Sciatic nerve (tissue), 2 donors: ENCODE measurements at regions not wholly inside any gene's neighbourhood (a gene's known extent, or its start where the extent isn't known, plus 50 kb on each side); places are given as distances from the start of the nearest gene placed in this dataset.

Source experiments
- ATAC-seq: fragments of 200-7000 bp; cut with Tn5 transposase; one replicate; pipeline ENCODE4 v1.9.1; 2020; ENCODE audit warnings: mild to moderate bottlenecking, moderate library complexity
- DNase-seq: peaks from one replicate; pipeline ENCODE4 v3.0.0-alpha.2; 2020; ENCODE audit warnings: low spot score
- intact Hi-C: fragments of 100-400 bp; cut with DNase I; formaldehyde crosslinking; loops from one replicate; pipeline ENCODE4 v1.14.2; 2022
- donor health status: DM: no; HTN: no; CAD: no.
- donor health status: DM: no; HTN: no; CAD: no.

GRCh38 chr14:42872786-42873185, 1266.1 kb downstream of the LRFN5 start:
- ATAC-seq (no peak), DNase-seq (no peak)
- intact Hi-C loops: no loop called here

- ATAC-seq: no peak
- no peak for DNase-seq
- intact Hi-C loops: no loop called here
Measured at GRCh38 chr14:42869681-42870080, 1263.0 kb downstream of the LRFN5 start.

GRCh38 chr14:42862114-42862513, 1255.4 kb downstream of the LRFN5 start:
- ATAC-seq (no peak), DNase-seq (no peak)
- intact Hi-C loops: no loop called here

GRCh38 chr14:42860371-42860770, 1253.7 kb downstream of the LRFN5 start:
- intact Hi-C loops: no loop called here
- ATAC-seq: no peak
- no peak for DNase-seq

- intact Hi-C loops: no loop called here
- no peak for DNase-seq
- no peak for ATAC-seq
Measured at GRCh38 chr14:42856106-42856505, 1249.4 kb downstream of the LRFN5 start.

- intact Hi-C loops: no loop called here
- ATAC-seq (peak; percentile 53), DNase-seq (no peak)
Measured at GRCh38 chr14:42855085-42855484, 1248.4 kb downstream of the LRFN5 start.

GRCh38 chr14:42854061-42854460, 1247.4 kb downstream of the LRFN5 start:
- ATAC-seq: no peak
- intact Hi-C loops: no loop called here
- no peak for DNase-seq

- DNase-seq (no peak), ATAC-seq (no peak)
- intact Hi-C loops: no loop called here
Measured at GRCh38 chr14:42848652-42849051, 1242.0 kb downstream of the LRFN5 start.

GRCh38 chr14:42814817-42815216, 1208.1 kb downstream of the LRFN5 start:
- no peak for ATAC-seq

GRCh38 chr14:42806909-42807315, 1200.2 kb downstream of the LRFN5 start:
- intact Hi-C loops: no loop called here
- ATAC-seq: no peak
- DNase-seq: no peak

More at GRCh38 chr14:42814817-42815216, 1208.1 kb downstream of the LRFN5 start:
- no peak for DNase-seq
- intact Hi-C loops: no loop called here

- DNase-seq (no peak), ATAC-seq (no peak)
- intact Hi-C loops: no loop called here
Measured at GRCh38 chr14:42804141-42804540, 1197.5 kb downstream of the LRFN5 start.

- DNase-seq (no peak), ATAC-seq (no peak)
- intact Hi-C loops: no loop called here
Measured at GRCh38 chr14:42802346-42802745, 1195.7 kb downstream of the LRFN5 start.

- no peak for ATAC-seq
- no peak for DNase-seq
- intact Hi-C loops: no loop called here
Measured at GRCh38 chr14:42792166-42792565, 1185.5 kb downstream of the LRFN5 start.

GRCh38 chr14:42782754-42783153, 1176.1 kb downstream of the LRFN5 start:
- DNase-seq (no peak), ATAC-seq (no peak)

GRCh38 chr14:42778984-42779383, 1172.3 kb downstream of the LRFN5 start:
- intact Hi-C loops: no loop called here
- DNase-seq: no peak
- ATAC-seq: no peak

More at GRCh38 chr14:42782754-42783153, 1176.1 kb downstream of the LRFN5 start:
- intact Hi-C loops: no loop called here

- ATAC-seq (no peak), DNase-seq (no peak)
- intact Hi-C loops: no loop called here
Measured at GRCh38 chr14:42750771-42751170, 1144.1 kb downstream of the LRFN5 start.

- intact Hi-C loops: no loop called here
- DNase-seq (no peak), ATAC-seq (no peak)
Measured at GRCh38 chr14:42742084-42742483, 1135.4 kb downstream of the LRFN5 start.

- no peak for DNase-seq
- ATAC-seq: no peak
- intact Hi-C loops: no loop called here
Measured at GRCh38 chr14:42736408-42736807, 1129.7 kb downstream of the LRFN5 start.

GRCh38 chr14:42734041-42734440, 1127.4 kb downstream of the LRFN5 start:
- DNase-seq (no peak), ATAC-seq (no peak)
- intact Hi-C loops: no loop called here

GRCh38 chr14:42732005-42732404, 1125.3 kb downstream of the LRFN5 start:
- ATAC-seq (no peak), DNase-seq (no peak)
- intact Hi-C loops: no loop called here

GRCh38 chr14:42731480-42731879, 1124.8 kb downstream of the LRFN5 start:
- intact Hi-C loops: no loop called here
- DNase-seq: no peak
- no peak for ATAC-seq

GRCh38 chr14:42729681-42730080, 1123.0 kb downstream of the LRFN5 start:
- no peak for DNase-seq
- no peak for ATAC-seq
- intact Hi-C loops: no loop called here
